Fibroblast of skin of left quadriceps (primary cell): ENCODE measurements at regions not wholly inside any gene's neighbourhood (a gene's known extent, or its start where the extent isn't known, plus 50 kb on each side); places are given as distances from the start of the nearest gene placed in this dataset.
A peak's percentile ranks its signal among the peaks of the same experiment; 100 is the strongest.
"Not testable (repeated sequence)": the region's sequence is repeated elsewhere in the genome, so short reads cannot be mapped to it uniquely, and the experiment has no call there.

Experiments used
- DNase-seq, 2 experiments: peaks; one replicate each; pipeline ENCODE4 v3.0.0-alpha.2; 2013; ENCODE audit warnings: low read depth in 2 of 2

- DNase-seq: no peak
Measured at GRCh38 chr3:74832925-74833324, 218.5 kb upstream of the CNTN3 start.

- DNase-seq: not testable (repeated sequence)
Measured at GRCh38 chr3:74830845-74831244, 216.4 kb upstream of the CNTN3 start.

- DNase-seq: not testable (repeated sequence)
Measured at GRCh38 chr3:74825404-74825803, 210.9 kb upstream of the CNTN3 start.

GRCh38 chr3:74824366-74824765, 209.9 kb upstream of the CNTN3 start:
- DNase-seq: no peak

GRCh38 chr3:74814181-74814580, 199.7 kb upstream of the CNTN3 start:
- no peak for DNase-seq

- no peak for DNase-seq
Measured at GRCh38 chr3:74812756-74813155, 198.3 kb upstream of the CNTN3 start.

GRCh38 chr3:74808506-74809275, 194.2 kb upstream of the CNTN3 start:
- DNase-seq: no peak

GRCh38 chr3:74801924-74802323, 187.5 kb upstream of the CNTN3 start:
- no peak for DNase-seq

GRCh38 chr3:74789111-74789510, 174.7 kb upstream of the CNTN3 start:
- DNase-seq: peak; percentile 4

- no peak for DNase-seq
Measured at GRCh38 chr3:74787011-74787410, 172.6 kb upstream of the CNTN3 start.

- no peak for DNase-seq
Measured at GRCh38 chr3:74771401-74771800, 156.9 kb upstream of the CNTN3 start.

- DNase-seq: no peak
Measured at GRCh38 chr3:74768010-74768409, 153.6 kb upstream of the CNTN3 start.

GRCh38 chr3:74766405-74766804, 151.9 kb upstream of the CNTN3 start:
- DNase-seq: no peak

GRCh38 chr3:74763830-74764229, 149.4 kb upstream of the CNTN3 start:
- DNase-seq: no peak

GRCh38 chr3:74756674-74757073, 142.2 kb upstream of the CNTN3 start:
- DNase-seq: no peak

GRCh38 chr3:74752290-74752689, 137.8 kb upstream of the CNTN3 start:
- DNase-seq: no peak

GRCh38 chr3:74751775-74752174, 137.3 kb upstream of the CNTN3 start:
- no peak for DNase-seq

GRCh38 chr3:74750901-74751300, 136.4 kb upstream of the CNTN3 start:
- DNase-seq: no peak

GRCh38 chr3:74739242-74739641, 124.8 kb upstream of the CNTN3 start:
- no peak for DNase-seq

GRCh38 chr3:74722211-74722610, 107.8 kb upstream of the CNTN3 start:
- DNase-seq: no peak

- DNase-seq: no peak
Measured at GRCh38 chr3:74713977-74714376, 99.5 kb upstream of the CNTN3 start.

GRCh38 chr3:74711913-74712512, 97.6 kb upstream of the CNTN3 start:
- DNase-seq: no peak

- DNase-seq: no peak
Measured at GRCh38 chr3:74709951-74710350, 95.5 kb upstream of the CNTN3 start.
